Suprapubic skin (tissue), 4 donors: ENCODE measurements at regions not wholly inside any gene's neighbourhood (a gene's known extent, or its start where the extent isn't known, plus 50 kb on each side); places are given as distances from the start of the nearest gene placed in this dataset.

ENCODE experiments used
- EP300 ChIP-seq: sonication (generic); formaldehyde crosslinking; IDR thresholded peaks from one replicate; pipeline ENCODE4 v1.6.1; 2017; ENCODE audit warnings: antibody characterized with exemption
- POLR2A ChIP-seq, 2 donors: fragments of 450-650 bp; IDR thresholded peaks; one replicate each; pipeline ENCODE4 v1.6.1; 2017; ENCODE audit warnings: antibody characterized with exemption in 2 of 2, mild to moderate bottlenecking in 2 of 2, moderate library complexity in 2 of 2
- POLR2AphosphoS5 ChIP-seq, 3 donors: sonication (generic); formaldehyde crosslinking; IDR thresholded peaks; one replicate each; pipeline ENCODE4 v1.6.1; 2017; ENCODE audit warnings: antibody characterized with exemption in 3 of 3
- TF ChIP-seq, protein P1 (sequence below), 2 donors: fragments of 200-600 bp in 1 of 2; fragments of 450-650 bp in 1 of 2; sonication (generic) in 1 of 2; IDR thresholded peaks; one replicate each; pipeline ENCODE4 v1.5.1; 2016 to 2019; ENCODE audit warnings: antibody characterized with exemption in 2 of 2, mild to moderate bottlenecking in 1 of 2, moderate library complexity in 1 of 2

- TF ChIP-seq, protein P1, sequence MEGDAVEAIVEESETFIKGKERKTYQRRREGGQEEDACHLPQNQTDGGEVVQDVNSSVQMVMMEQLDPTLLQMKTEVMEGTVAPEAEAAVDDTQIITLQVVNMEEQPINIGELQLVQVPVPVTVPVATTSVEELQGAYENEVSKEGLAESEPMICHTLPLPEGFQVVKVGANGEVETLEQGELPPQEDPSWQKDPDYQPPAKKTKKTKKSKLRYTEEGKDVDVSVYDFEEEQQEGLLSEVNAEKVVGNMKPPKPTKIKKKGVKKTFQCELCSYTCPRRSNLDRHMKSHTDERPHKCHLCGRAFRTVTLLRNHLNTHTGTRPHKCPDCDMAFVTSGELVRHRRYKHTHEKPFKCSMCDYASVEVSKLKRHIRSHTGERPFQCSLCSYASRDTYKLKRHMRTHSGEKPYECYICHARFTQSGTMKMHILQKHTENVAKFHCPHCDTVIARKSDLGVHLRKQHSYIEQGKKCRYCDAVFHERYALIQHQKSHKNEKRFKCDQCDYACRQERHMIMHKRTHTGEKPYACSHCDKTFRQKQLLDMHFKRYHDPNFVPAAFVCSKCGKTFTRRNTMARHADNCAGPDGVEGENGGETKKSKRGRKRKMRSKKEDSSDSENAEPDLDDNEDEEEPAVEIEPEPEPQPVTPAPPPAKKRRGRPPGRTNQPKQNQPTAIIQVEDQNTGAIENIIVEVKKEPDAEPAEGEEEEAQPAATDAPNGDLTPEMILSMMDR (IDR thresholded peaks at IDR 0.05), result no peak
- TF ChIP-seq POLR2AphosphoS5 (IDR thresholded peaks at IDR 0.05), result no peak
- TF ChIP-seq POLR2A (IDR thresholded peaks at IDR 0.05), result no peak
- TF ChIP-seq EP300, result no peak
These were observed 89.9 kb upstream of the PDC start for GRCh38 chr1:186550832-186551231.
